K562 (cell line): ENCODE measurements at regions not wholly inside any gene's neighbourhood (a gene's known extent, or its start where the extent isn't known, plus 50 kb on each side); places are given as distances from the start of the nearest gene placed in this dataset.
A peak's percentile ranks its signal among the peaks of the same experiment; 100 is the strongest.
"Not testable (repeated sequence)": the region's sequence is repeated elsewhere in the genome, so short reads cannot be mapped to it uniquely, and the experiment has no call there.

ENCODE experiments used
- ATAC-seq: fragments of 200-7000 bp; cut with Tn5 transposase; 3 replicates; pipeline ENCODE4 v1.9.1; 2020; ENCODE audit warnings: moderate library complexity
- BruUV-seq: library from RNA; stranded (reverse); fragments of 400-500 nt; replicated peaks from 2 replicates; lab custom pipeline; 2021; lab: Mats Ljungman, UMichigan
- CTCF ChIA-PET: fragments of 300-600 bp; formaldehyde crosslinking; extraction: SDS; loops from one replicate; lab custom pipeline; 2021; ENCODE audit warnings: low intra/inter-chr PET ratio; lab: Yijun Ruan, JAX
- POLR2A ChIA-PET: fragments of 300-600, 350-650 bp; sonication (Branson Sonifier 250); formaldehyde crosslinking; extraction: SDS; loops from one replicate; lab custom pipeline; 2021; ENCODE audit warnings: antibody characterized with exemption, inconsistent platforms; lab: Yijun Ruan, JAX
- DNase-seq, 4 experiments: peaks; one replicate each; pipeline versions ENCODE4 v3.0.0 to v3.0.0-alpha.2; 2011 to 2018; ENCODE audit warnings: low spot score in 3 of 4, mixed read lengths in 3 of 4; ENCODE audit errors: extremely low read depth in 1 of 4
- FAIRE-seq: peaks from 2 replicates; lab custom pipeline; 2011; peaks lifted over from hg19 to GRCh38; lab: Jason Lieb, UNC
- H2AFZ ChIP-seq: 2 replicates; pipeline ENCODE4 v1.6.0; 2011; ENCODE audit warnings: low read depth, low read length, control low read depth, inconsistent platforms
- H3K27ac ChIP-seq: fragments of 200-600 bp; 3 replicates; pipeline ENCODE4 v1.8.0; 2011; ENCODE audit warnings: low read depth, mild to moderate bottlenecking, control low read depth, inconsistent platforms, low read length, moderate library complexity, mixed read lengths; ENCODE audit errors: extremely low read depth
- H3K27me3 ChIP-seq, 2 experiments: fragments of 300-600 bp in 1 of 2; 2 replicates in 1 of 2; 3 replicates in 1 of 2; pipeline versions ENCODE4 v1.6.0 to v1.8.0; 2011; ENCODE audit warnings: inconsistent platforms in 2 of 2, low read length in 2 of 2, mild to moderate bottlenecking in 1 of 2, mixed read lengths in 1 of 2, moderate library complexity in 1 of 2; ENCODE audit not compliant: control insufficient read depth in 2 of 2, insufficient read depth in 2 of 2
- H3K36me3 ChIP-seq: fragments of 300-600 bp; 3 replicates; pipeline ENCODE4 v1.8.0; 2011; ENCODE audit warnings: mild to moderate bottlenecking, low read length, inconsistent platforms; ENCODE audit not compliant: control insufficient read depth, insufficient read depth
- H3K4me1 ChIP-seq, 2 experiments: fragments of 200-600 bp in 1 of 2; replicated peaks in 1 of 2; 2 replicates in 1 of 2; 3 replicates in 1 of 2; pipeline versions ENCODE4 v1.5.1 to v1.8.0; 2011; ENCODE audit warnings: inconsistent platforms in 2 of 2, low read length in 2 of 2, mild to moderate bottlenecking in 1 of 2, mixed read lengths in 1 of 2, moderate library complexity in 1 of 2; ENCODE audit not compliant: control insufficient read depth in 2 of 2, insufficient read depth in 2 of 2
- H3K4me2 ChIP-seq: 2 replicates; pipeline ENCODE4 v1.6.1; 2011; ENCODE audit warnings: low read length, control low read depth, inconsistent platforms, mixed read lengths; ENCODE audit not compliant: insufficient read depth
- H3K4me3 ChIP-seq: fragments of 200-600 bp; sonication (generic), shearing (Covaris generic); 2 replicates; pipeline ENCODE4 v1.5.1; 2016; ENCODE audit warnings: control low read depth, inconsistent platforms
- H3K79me2 ChIP-seq: fragments of 200-600 bp; 3 replicates; pipeline ENCODE4 v1.8.0; 2011; ENCODE audit warnings: low read length, inconsistent platforms; ENCODE audit not compliant: control insufficient read depth, insufficient read depth
- H3K9ac ChIP-seq, 2 experiments: 2 replicates each; pipeline versions ENCODE4 v1.6.0 to v1.6.1; 2011; ENCODE audit warnings: low read depth in 2 of 2, low read length in 2 of 2, control low read depth in 1 of 2, inconsistent platforms in 1 of 2, mild to moderate bottlenecking in 1 of 2, mixed read lengths in 1 of 2; ENCODE audit not compliant: insufficient read depth in 1 of 2
- H3K9me1 ChIP-seq: one replicate; pipeline ENCODE4 v1.6.0; 2011; ENCODE audit warnings: inconsistent platforms, mild to moderate bottlenecking, low read length, moderate library complexity; ENCODE audit not compliant: control insufficient read depth, insufficient read depth
- H3K9me3 ChIP-seq: replicated peaks from 2 replicates; pipeline ENCODE4 v1.5.1; 2011; ENCODE audit warnings: low read depth, low read length, inconsistent platforms; ENCODE audit not compliant: control insufficient read depth, insufficient read depth
- H4K20me1 ChIP-seq: replicated peaks from 2 replicates; pipeline ENCODE4 v1.6.1; 2011; ENCODE audit warnings: low read length, inconsistent platforms, mixed read lengths; ENCODE audit not compliant: control insufficient read depth, insufficient read depth
- CTCF ChIP-seq, 3 experiments: IDR thresholded peaks in 2 of 3; conservative IDR thresholded peaks in 1 of 3; 2 replicates each; pipeline ENCODE4 v1.5.1; 2011 to 2012; ENCODE audit warnings: low read length in 3 of 3, mild to moderate bottlenecking in 3 of 3, control low read depth in 2 of 3, improper control_type of control experiment in 1 of 3, inconsistent platforms in 1 of 3, low read depth in 1 of 3, mixed read lengths in 1 of 3, moderate library complexity in 1 of 3; ENCODE audit not compliant: insufficient read depth in 2 of 3
- EP300 ChIP-seq: IDR thresholded peaks from 2 replicates; pipeline ENCODE4 v1.6.1; 2012; ENCODE audit warnings: low read length, improper control_type of control experiment
- GMEB1 ChIP-seq: fragments of 250-450 bp; sonication (Bioruptor Pico); IDR thresholded peaks from 2 replicates; pipeline ENCODE4 v1.4.0; 2020; ENCODE audit warnings: mild to moderate bottlenecking
- MECOM ChIP-seq: fragments of 250-450 bp; sonication (Bioruptor Pico); IDR thresholded peaks from 2 replicates; pipeline ENCODE4 v1.8.0; 2022; ENCODE audit warnings: inconsistent platforms
- WGBS: fragments of 100-300 bp; shearing (Covaris generic); methylation state at CpG from one replicate; pipeline ENCODE4 v1.1.6; 2016; ENCODE audit warnings: low coverage, mixed read lengths; ENCODE audit not compliant: insufficient coverage; ENCODE audit errors: missing lambda C conversion rate; 5-methylcytosine and 5-hydroxymethylcytosine counted together
- in situ Hi-C: fragments of 300-500 bp; cut with MboI; formaldehyde crosslinking; loops from 4 replicates; pipeline ENCODE4 v1.15.0; 2018; ENCODE audit warnings: inconsistent platforms, mixed read lengths
- intact Hi-C: fragments of 100-400 bp; cut with micrococcal nuclease; formaldehyde crosslinking; loops from 2 replicates; pipeline ENCODE4 v1.14.2; 2022

- Histone ChIP-seq H3K9me3 (no peaks in the 10 kb centered on the region), H3K27me3 (no peaks in the 10 kb centered on the region), H3K9ac (no peak overlapping the region), H3K27ac (no peak overlapping the region), H3K4me3 (no peak overlapping the region), H3K9me1 (no peaks in the 10 kb centered on the region), H3K4me1 (no peaks in the 10 kb centered on the region), H4K20me1 (no peaks in the 10 kb centered on the region), H3K79me2 (no peaks in the 10 kb centered on the region), H3K36me3 (no peaks in the 10 kb centered on the region), H3K4me2 (no peak overlapping the region), H2AFZ (no peak overlapping the region)
- ChIA-PET CTCF (no interaction called here), POLR2A (no interaction called here)
- no TSS peak for BruUV-seq
- DNase-seq (peak in 1 of 4 experiments; percentile 3), ATAC-seq (peak; percentile 58; the same call in 1 of the 3 replicates), FAIRE-seq (no peak)
- in situ Hi-C loops, result no loop called here
- WGBS, result 0% methylated on average over 2 of the region's 2 CpGs
- intact Hi-C loops, result no loop called here
- TF ChIP-seq MECOM (CRISPR knock-in tag) (no peak), GMEB1 (CRISPR knock-in tag) (no peak), CTCF (IDR thresholded peaks at IDR 0.05 in 2 of 3, conservative IDR thresholded peaks at IDR 0.05 in 1 of 3; ENCODE audit: insufficient read depth in 2 of 3, low read depth in 1 of 3, low read length in 3 of 3) (peak in 2 of 3 experiments; percentile 8 to 17; a peak in 3 of 6 replicates), EP300 (no peak)
Measured at GRCh38 chr14:106551265-106551664, 1024.9 kb downstream of the TMEM121 start.

- H3K27ac ChIP-seq, ATAC-seq, H2AFZ ChIP-seq, POLR2A ChIA-PET, DNase-seq, H3K9me3 ChIP-seq, H4K20me1 ChIP-seq, FAIRE-seq, intact Hi-C loops, H3K4me2 ChIP-seq, H3K9ac ChIP-seq, H3K79me2 ChIP-seq, H3K36me3 ChIP-seq, H3K4me1 ChIP-seq, H3K27me3 ChIP-seq, H3K4me3 ChIP-seq, in situ Hi-C loops, BruUV-seq, H3K9me1 ChIP-seq, CTCF ChIA-PET: not testable (repeated sequence)
- WGBS, result 13% methylated on average over 7 of the region's 9 CpGs
Measured at GRCh38 chr14:106556211-106556610, 1029.8 kb downstream of the TMEM121 start.
